ENCODE measurements at regions not wholly inside any gene's neighbourhood (a gene's known extent, or its start where the extent isn't known, plus 50 kb on each side); places are given as distances from the start of the nearest gene placed in this dataset.

DNA sequence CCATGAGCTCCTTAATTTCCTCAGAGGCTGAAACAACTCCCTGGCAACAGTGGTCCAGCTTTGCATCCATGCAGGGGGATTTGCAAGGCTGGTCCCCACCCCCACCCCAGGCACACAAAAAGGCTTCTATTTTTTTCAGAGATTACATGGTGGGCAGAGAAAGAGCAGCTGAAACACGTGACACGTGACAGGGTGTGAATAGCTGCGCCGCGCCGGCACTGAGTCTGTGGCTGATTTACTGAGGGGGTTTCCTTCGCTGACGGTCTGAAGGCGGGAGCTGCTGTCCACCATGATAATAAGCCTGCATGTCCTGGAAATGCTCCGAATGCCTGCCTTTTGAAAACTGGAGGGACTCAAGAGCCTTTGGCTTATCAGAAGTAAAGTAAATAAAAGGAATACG, 50.7 kb upstream of the APCDD1 start:
- Histone ChIP-seq H3K4me3 (ENCODE audit: low read depth, low read length) (no peak overlapping the region), H3K27ac (ENCODE audit: extremely low read depth, low read depth, low read length) (no peak overlapping the region), H3K9me3 (ENCODE audit: control insufficient read depth, insufficient read depth, low read depth, low read length) (no peaks in the 10 kb centered on the region), H3K4me1 (ENCODE audit: control insufficient read depth, insufficient read depth, low read length) (no peaks in the 10 kb centered on the region), H3K36me3 (ENCODE audit: control insufficient read depth in 2 of 2, insufficient read depth in 1 of 2, low read length in 2 of 2) (no peaks in the 10 kb centered on the region)
- ChIA-PET CTCF (no interaction called here), POLR2A (no interaction called here)
- TF ChIP-seq ZFHX2 (tag by site-specific recombination; conservative IDR thresholded peaks at IDR 0.05) (no peak), ZNF514 (tag by site-specific recombination; IDR thresholded peaks at IDR 0.05) (no peak), HOXC10 (CRISPR knock-in tag; IDR thresholded peaks at IDR 0.05) (no peak), SALL2 (tag by site-specific recombination; IDR thresholded peaks at IDR 0.05; ENCODE audit: borderline replicate concordance) (no peak), ZBTB44 (tag by site-specific recombination; IDR thresholded peaks at IDR 0.05) (no peak), SP3 (tag by site-specific recombination; IDR thresholded peaks at IDR 0.05) (no peak), ZBTB21 (tag by site-specific recombination; IDR thresholded peaks at IDR 0.05) (no peak), ZSCAN30 (tag by site-specific recombination; IDR thresholded peaks at IDR 0.05) (no peak), ZBTB48 (tag by site-specific recombination; IDR thresholded peaks at IDR 0.05) (no peak)
- TF ChIP-seq, protein P1, sequence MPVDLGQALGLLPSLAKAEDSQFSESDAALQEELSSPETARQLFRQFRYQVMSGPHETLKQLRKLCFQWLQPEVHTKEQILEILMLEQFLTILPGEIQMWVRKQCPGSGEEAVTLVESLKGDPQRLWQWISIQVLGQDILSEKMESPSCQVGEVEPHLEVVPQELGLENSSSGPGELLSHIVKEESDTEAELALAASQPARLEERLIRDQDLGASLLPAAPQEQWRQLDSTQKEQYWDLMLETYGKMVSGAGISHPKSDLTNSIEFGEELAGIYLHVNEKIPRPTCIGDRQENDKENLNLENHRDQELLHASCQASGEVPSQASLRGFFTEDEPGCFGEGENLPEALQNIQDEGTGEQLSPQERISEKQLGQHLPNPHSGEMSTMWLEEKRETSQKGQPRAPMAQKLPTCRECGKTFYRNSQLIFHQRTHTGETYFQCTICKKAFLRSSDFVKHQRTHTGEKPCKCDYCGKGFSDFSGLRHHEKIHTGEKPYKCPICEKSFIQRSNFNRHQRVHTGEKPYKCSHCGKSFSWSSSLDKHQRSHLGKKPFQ (tag by site-specific recombination; IDR thresholded peaks at IDR 0.05), result no peak
- TF ChIP-seq, protein P2, sequence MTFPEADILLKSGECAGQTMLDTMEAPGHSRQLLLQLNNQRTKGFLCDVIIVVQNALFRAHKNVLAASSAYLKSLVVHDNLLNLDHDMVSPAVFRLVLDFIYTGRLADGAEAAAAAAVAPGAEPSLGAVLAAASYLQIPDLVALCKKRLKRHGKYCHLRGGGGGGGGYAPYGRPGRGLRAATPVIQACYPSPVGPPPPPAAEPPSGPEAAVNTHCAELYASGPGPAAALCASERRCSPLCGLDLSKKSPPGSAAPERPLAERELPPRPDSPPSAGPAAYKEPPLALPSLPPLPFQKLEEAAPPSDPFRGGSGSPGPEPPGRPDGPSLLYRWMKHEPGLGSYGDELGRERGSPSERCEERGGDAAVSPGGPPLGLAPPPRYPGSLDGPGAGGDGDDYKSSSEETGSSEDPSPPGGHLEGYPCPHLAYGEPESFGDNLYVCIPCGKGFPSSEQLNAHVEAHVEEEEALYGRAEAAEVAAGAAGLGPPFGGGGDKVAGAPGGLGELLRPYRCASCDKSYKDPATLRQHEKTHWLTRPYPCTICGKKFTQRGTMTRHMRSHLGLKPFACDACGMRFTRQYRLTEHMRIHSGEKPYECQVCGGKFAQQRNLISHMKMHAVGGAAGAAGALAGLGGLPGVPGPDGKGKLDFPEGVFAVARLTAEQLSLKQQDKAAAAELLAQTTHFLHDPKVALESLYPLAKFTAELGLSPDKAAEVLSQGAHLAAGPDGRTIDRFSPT (tag by site-specific recombination; IDR thresholded peaks at IDR 0.05), result no peak

- no peaks in the 10 kb centered on the region for H3K4me1 ChIP-seq (ENCODE audit: control insufficient read depth, insufficient read depth, low read length)
- ChIA-PET CTCF (no interaction called here), POLR2A (no interaction called here)
- TF ChIP-seq ZBTB8A (tag by site-specific recombination; IDR thresholded peaks at IDR 0.05), result no peak
- TF ChIP-seq ZNF501 (tag by site-specific recombination; IDR thresholded peaks at IDR 0.05), result no peak
- no peak for TF ChIP-seq ZNF184 (tag by site-specific recombination; IDR thresholded peaks at IDR 0.05)
- TF ChIP-seq ZNF391 (tag by site-specific recombination; IDR thresholded peaks at IDR 0.05; ENCODE audit: borderline replicate concordance, low read depth), result no peak
- TF ChIP-seq ZNF561 (tag by site-specific recombination; IDR thresholded peaks at IDR 0.05; ENCODE audit: borderline replicate concordance), result no peak
- TF ChIP-seq ZNF529 (tag by site-specific recombination; IDR thresholded peaks at IDR 0.05; ENCODE audit: insufficient replicate concordance), result no peak
- TF ChIP-seq ZNF311 (tag by site-specific recombination; IDR thresholded peaks at IDR 0.05; ENCODE audit: borderline replicate concordance), result no peak
- TF ChIP-seq ZNF280C (tag by site-specific recombination; IDR thresholded peaks at IDR 0.05), result no peak
- no peak for TF ChIP-seq ZNF639 (tag by site-specific recombination; IDR thresholded peaks at IDR 0.05)
- no peak for TF ChIP-seq ZSCAN18 (tag by site-specific recombination; IDR thresholded peaks at IDR 0.05)
- no peak for TF ChIP-seq KLF10 (tag by site-specific recombination; IDR thresholded peaks at IDR 0.05)
- no peak for TF ChIP-seq SP3 (tag by site-specific recombination; IDR thresholded peaks at IDR 0.05)
- no peak for TF ChIP-seq MZF1 (tag by site-specific recombination; IDR thresholded peaks at IDR 0.05; ENCODE audit: borderline replicate concordance)
- no peak for TF ChIP-seq ZNF366 (tag by site-specific recombination; conservative IDR thresholded peaks at IDR 0.05)
- no peak for TF ChIP-seq ZNF404 (tag by site-specific recombination; IDR thresholded peaks at IDR 0.05)
- H3K4me3 ChIP-seq (ENCODE audit: low read depth, low read length), result no peak overlapping the region
- no peaks in the 10 kb centered on the region for H3K9me3 ChIP-seq (ENCODE audit: control insufficient read depth, insufficient read depth, low read depth, low read length)
- H3K36me3 ChIP-seq (ENCODE audit: control insufficient read depth in 2 of 2, insufficient read depth in 1 of 2, low read length in 2 of 2), result no peaks in the 10 kb centered on the region
- H3K27ac ChIP-seq (ENCODE audit: extremely low read depth, low read depth, low read length), result no peak overlapping the region
These were observed 50.3 kb upstream of the APCDD1 start for GRCh38 chr18:10404168-10404567.
